Amniotic epithelial cell (primary cell): ENCODE measurements at regions not wholly inside any gene's neighbourhood (a gene's known extent, or its start where the extent isn't known, plus 50 kb on each side); places are given as distances from the start of the nearest gene placed in this dataset.

Experiments used
- DNase-seq: peaks from one replicate; pipeline ENCODE4 v3.0.0-alpha.2; 2010; ENCODE audit warnings: low read depth

DNA sequence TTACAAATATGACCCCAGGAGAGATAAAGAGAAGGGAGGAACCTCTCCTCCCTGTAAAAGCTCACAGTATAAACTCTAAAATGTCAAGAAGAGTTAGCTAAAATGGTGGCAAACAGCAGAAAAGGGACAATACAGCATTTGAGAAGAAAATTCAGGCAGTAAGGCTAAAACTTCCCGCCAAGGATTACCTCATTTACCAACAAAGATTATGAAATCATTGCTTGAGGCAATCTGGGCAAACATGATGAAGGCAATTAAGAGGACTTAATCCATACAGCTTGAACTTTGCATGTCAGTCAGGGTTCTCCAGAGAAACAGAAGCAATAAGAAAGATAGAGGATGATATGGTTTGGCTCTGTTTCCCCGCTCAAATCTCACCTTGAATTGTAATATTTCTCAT lies 81.4 kb downstream of the CMPK2 start:
- DNase-seq: peak; percentile 7

DNA sequence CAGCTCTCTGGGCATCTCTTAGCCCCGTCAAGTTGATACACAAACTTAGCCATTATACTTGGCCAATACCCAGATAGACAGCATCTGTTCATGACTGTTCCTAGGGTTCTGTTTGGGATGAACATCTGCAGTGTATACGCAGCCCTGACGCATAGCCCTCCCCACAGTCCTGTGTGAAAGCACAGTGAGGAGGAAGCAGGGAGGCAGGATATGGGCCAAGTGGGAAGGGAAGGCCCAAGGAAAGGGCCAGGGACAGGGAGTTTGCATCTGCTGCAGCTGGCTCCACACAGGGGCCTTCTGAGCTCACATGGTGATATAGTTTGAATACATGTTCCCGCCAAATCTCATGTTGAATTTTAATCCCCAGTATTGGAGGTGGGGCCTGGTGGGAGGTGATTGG lies 80.2 kb downstream of the CMPK2 start:
- no peak for DNase-seq

DNA sequence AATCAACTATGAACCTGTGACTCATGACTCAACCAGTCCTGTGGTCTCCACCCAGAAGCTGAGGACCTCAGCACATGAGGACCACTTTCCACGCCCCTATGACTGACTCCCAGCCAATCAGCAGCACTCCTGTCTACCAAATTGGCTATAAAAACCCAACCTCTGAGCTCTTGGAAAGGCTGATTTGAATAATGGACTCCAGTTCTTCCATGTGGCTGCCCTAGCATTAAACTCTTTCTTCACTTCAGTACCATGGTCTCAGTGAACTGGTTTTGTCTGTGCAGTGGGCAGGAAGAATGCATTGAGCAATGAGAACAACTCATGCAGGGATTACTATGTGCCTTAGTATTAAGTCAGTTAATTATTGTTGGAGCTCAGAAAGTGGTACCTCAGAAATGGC lies 78.3 kb downstream of the CMPK2 start:
- DNase-seq: peak; percentile 7

DNA sequence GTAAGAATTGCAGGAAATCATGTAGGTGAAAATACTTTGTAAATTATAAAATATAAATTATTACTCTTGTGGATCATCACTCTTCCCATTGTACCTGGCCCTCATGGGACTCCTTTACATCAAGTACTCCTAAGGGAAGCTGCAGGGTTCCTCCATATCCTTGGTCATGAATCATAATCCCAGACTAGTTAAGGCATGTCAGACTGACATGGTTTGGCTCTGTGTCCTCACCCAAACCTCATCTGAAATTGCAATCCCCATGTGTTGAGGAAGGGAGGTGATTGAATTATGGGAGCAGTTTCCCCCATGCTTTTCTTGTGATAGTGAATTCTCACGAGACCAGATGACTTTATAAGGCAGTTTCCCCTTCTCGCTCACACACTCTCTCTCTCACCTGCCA lies 77.1 kb downstream of the CMPK2 start:
- DNase-seq: no peak

DNA sequence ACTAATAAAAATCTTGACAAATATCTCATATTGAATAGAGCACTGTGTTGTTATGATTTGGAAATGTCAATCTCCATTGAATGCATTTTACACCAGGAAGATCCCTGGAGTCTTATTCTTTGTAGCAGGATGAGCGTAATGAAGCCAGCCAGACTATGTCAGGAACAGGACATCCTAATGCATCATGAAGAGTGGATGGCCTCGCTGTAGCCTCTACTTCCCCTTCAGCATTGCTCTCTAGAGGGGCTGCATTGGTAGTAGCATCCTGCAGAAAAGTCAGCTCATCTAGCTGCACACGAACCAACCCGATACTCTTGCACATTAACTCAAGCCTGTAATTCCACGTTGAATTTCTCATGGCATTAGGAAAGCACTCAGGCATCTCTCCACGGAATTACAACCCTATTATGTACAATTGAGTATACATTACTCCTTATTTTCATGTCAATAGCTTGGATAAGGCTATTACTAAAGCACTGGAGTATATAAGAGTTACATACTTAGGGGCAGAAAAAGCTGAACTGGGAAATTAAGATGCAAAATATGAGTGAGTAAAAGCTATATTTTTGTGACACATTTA lies 76.1 kb downstream of the CMPK2 start:
- DNase-seq: no peak

DNA sequence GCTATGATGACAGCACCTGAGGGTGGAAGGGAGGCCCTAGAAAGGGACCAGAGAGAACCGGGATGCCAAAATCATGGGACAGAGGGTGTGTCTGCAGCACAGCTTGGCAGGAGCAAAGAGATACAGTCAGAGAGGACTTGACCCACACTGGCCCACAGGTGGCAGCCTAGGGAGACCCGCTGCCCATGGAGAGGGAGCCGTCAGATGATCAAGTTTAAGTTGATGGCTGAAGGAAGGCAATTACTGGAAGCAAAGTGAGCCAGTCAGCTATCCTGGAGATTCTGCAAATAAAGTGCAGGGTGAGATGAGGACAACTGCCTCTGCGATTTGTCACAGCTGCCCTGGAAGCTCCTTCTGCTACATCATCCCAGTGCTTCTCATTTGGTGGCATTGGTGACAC lies 74.0 kb downstream of the CMPK2 start:
- DNase-seq: no peak

DNA sequence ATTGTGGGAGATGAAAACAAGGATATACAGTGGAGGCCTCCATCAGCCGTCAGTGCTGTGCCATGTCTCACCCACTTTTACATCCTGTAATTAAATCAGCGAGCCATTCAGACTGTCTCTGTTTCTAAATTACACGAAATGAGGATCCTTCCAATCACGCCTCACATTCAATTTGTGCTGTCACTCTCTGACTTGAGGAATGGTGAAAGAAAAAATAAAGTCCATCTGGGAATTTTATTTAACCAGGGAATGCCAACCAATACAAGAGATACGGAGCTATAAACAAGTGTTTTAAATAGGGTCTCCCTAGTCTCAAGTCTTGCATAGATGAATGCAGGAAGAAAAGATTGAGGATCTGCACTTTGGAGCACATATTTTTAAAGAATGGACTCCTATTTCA lies 72.8 kb downstream of the CMPK2 start:
- no peak for DNase-seq

DNA sequence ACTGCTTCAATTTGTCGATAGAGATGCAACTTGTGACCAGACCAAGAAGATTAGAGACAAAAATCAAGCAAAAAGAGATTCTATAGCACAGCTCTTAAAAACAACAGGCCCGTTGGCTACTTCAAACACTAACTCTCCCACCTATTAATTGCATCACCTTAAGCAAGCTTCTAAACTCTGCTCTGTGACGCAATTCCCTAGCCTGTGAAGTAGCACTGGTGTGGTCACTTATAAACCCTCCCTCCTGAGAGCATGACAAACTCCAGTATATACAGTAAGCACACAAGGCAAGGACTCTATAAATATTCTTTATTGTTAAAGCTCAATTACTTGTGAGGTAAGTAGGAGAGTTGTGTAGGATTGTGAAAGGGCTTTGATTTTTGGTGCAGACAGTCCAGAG lies 72.3 kb downstream of the CMPK2 start:
- DNase-seq: peak; percentile 45

DNA sequence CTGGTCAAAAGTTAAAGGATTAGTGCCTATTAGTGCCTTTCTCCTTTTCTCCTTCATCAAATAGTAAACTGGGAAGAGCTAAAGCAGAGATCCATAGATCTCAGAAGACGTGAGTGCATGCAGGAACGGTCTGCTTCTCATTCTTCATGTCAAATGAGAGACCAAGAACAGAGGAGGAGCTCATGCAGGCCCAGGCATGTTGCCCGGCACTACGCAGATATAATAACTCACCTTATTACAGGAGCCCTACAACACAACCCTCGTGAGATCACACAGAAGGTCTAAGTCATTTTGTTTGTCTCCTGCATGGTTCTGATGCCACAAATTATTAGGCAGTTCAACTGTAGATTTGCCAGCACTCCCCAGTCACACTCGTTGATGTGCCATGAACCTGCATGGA lies 71.8 kb downstream of the CMPK2 start:
- DNase-seq: no peak

DNA sequence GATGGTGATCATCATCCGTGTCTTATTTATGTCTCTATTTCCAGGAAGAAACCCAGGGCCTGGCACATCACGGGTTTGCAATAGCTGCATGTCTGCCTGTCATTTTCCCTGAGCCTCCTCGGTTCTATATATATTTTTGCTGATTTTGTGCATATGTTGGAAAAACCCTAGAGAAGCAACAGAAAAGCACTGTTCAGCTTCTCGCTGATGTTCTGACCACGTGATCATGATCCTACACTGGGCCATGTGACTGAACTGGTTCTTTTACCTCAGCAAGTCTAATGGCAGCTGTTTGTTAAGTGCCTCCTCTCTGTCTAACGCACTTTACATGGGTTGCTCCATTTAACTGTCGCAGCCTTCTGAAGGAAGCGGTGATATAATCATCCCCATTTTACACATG lies 71.3 kb downstream of the CMPK2 start:
- DNase-seq: no peak
